ENCODE measurements at regions not wholly inside any gene's neighbourhood (a gene's known extent, or its start where the extent isn't known, plus 50 kb on each side); places are given as distances from the start of the nearest gene placed in this dataset.

DNA sequence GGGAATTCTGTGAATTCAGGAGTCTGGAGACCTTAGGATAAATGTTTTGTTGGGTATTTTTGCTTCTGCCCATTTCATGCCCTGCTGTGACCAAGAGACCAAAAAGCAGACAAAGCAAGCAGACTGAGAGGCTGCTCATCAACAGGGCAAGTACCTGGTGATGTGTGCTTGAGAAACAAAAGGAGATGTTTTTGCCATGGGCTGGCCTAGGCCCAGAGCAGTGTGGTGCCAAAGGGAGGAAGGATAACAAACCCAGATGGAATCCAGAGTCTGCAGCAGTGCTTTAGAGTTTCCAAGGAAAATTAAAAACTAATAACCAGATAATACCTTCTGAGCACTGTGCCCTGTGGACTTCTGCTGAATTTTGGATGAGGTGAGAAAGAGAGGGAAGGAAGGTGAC lies 538.4 kb downstream of the STK39 start:
- TF ChIP-seq, protein P1, sequence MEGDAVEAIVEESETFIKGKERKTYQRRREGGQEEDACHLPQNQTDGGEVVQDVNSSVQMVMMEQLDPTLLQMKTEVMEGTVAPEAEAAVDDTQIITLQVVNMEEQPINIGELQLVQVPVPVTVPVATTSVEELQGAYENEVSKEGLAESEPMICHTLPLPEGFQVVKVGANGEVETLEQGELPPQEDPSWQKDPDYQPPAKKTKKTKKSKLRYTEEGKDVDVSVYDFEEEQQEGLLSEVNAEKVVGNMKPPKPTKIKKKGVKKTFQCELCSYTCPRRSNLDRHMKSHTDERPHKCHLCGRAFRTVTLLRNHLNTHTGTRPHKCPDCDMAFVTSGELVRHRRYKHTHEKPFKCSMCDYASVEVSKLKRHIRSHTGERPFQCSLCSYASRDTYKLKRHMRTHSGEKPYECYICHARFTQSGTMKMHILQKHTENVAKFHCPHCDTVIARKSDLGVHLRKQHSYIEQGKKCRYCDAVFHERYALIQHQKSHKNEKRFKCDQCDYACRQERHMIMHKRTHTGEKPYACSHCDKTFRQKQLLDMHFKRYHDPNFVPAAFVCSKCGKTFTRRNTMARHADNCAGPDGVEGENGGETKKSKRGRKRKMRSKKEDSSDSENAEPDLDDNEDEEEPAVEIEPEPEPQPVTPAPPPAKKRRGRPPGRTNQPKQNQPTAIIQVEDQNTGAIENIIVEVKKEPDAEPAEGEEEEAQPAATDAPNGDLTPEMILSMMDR (IDR thresholded peaks at IDR 0.05): no peak
- TF ChIP-seq POLR2AphosphoS5 (IDR thresholded peaks at IDR 0.05): no peak
